Body of pancreas (tissue), 4 donors: ENCODE measurements at regions not wholly inside any gene's neighbourhood (a gene's known extent, or its start where the extent isn't known, plus 50 kb on each side); places are given as distances from the start of the nearest gene placed in this dataset.

Experiments
- ATAC-seq: fragments of 150-250 bp; one replicate; pipeline ENCODE4 v1.9.1; 2016
- DNase-seq, 4 donors: peaks; one replicate each; pipeline ENCODE4 v3.0.0-alpha.2; 2019
- H3K27ac ChIP-seq, 4 donors: fragments of 200-600 bp; sonication (generic); 1 replicate in 3 of 4; 2 replicates in 1 of 4; pipeline versions ENCODE4 v1.5.1 to v1.6.1; 2016 to 2019; ENCODE audit warnings: mild to moderate bottlenecking in 1 of 4, mixed read lengths in 1 of 4, moderate library complexity in 1 of 4
- H3K27me3 ChIP-seq, 2 donors: fragments of 200-600 bp; sonication (generic); one replicate each; pipeline ENCODE4 v1.6.0; 2016; ENCODE audit warnings: mild to moderate bottlenecking in 1 of 2
- H3K36me3 ChIP-seq, 2 donors: fragments of 200-600 bp; sonication (generic); replicated peaks in 1 of 2; 2 replicates each; pipeline ENCODE4 v1.5.1; 2016; ENCODE audit warnings: low read depth in 2 of 2; ENCODE audit not compliant: insufficient read depth in 1 of 2
- H3K4me1 ChIP-seq: fragments of 200-600 bp; sonication (generic); one replicate; pipeline ENCODE4 v1.6.0; 2016
- H3K4me3 ChIP-seq, 2 donors: fragments of 200-600 bp; sonication (generic); 1 replicate in 1 of 2; 2 replicates in 1 of 2; pipeline ENCODE4 v1.5.1; 2016 to 2019
- H3K9me3 ChIP-seq, 3 donors: fragments of 200-600 bp; sonication (generic); 1 replicate in 2 of 3; 2 replicates in 1 of 3; pipeline ENCODE4 v1.5.1; 2016
- POLR2A ChIP-seq, 3 donors: fragments of 450-650 bp; IDR thresholded peaks; one replicate each; pipeline ENCODE4 v1.6.1; 2016; ENCODE audit warnings: antibody characterized with exemption in 3 of 3, mild to moderate bottlenecking in 2 of 3
- WGBS, 2 donors: methylation state at CpG; one replicate each; pipeline ENCODE4 v1.1.5; 2017; 5-methylcytosine and 5-hydroxymethylcytosine counted together
- intact Hi-C: fragments of 100-400 bp; cut with DNase I; formaldehyde crosslinking; loops from one replicate; pipeline ENCODE4 v1.15.1; 2023
- TF ChIP-seq, protein P1 (sequence below), 7 experiments: fragments of 450-650 bp in 4 of 7; fragments of 200-600 bp in 3 of 7; sonication (generic) in 3 of 7; IDR thresholded peaks; one replicate each; pipeline ENCODE4 v1.5.1; 2016 to 2019; ENCODE audit warnings: antibody characterized with exemption in 7 of 7

DNA sequence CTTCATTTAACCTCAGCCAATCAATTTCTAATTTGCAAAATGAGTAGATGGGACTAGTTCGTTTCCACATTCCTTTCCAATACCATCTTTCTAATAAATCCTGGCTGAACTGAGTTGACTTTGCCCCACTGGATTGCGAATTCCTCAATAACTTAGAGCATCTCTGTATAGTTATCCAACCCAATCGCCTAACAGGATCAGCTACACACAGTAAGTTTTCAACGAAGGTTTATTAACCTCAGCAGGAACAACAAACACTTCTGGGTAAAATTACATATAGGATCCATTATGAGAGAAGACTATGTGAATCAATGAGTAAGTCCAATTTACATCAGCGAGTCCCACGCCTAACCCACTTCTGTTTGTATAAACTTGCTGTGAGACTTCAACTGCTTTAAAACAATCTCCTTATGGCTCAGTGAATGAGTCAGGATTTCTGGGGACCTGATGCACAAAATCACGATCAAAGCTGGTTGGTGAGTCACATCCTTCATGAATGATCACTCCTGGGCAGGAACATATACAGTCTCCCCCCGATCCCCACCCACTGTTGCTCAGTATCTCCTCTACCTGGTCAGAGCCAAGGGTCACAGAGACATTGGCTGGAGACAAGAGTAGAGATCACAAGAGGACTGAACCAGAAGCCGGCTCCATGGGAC, 142.8 kb downstream of the EDEM1 start:
- Histone ChIP-seq H3K9me3 (no peaks in the 10 kb centered on the region), H3K27me3 (no peaks in the 10 kb centered on the region), H3K36me3 (no peaks in the 10 kb centered on the region), H3K4me1 (peaks cover 18% of the 10 kb centered on the region), H3K4me3 (no peak overlapping the region), H3K27ac (no peak overlapping the region)
- ATAC-seq, result no peak
- TF ChIP-seq, protein P1, sequence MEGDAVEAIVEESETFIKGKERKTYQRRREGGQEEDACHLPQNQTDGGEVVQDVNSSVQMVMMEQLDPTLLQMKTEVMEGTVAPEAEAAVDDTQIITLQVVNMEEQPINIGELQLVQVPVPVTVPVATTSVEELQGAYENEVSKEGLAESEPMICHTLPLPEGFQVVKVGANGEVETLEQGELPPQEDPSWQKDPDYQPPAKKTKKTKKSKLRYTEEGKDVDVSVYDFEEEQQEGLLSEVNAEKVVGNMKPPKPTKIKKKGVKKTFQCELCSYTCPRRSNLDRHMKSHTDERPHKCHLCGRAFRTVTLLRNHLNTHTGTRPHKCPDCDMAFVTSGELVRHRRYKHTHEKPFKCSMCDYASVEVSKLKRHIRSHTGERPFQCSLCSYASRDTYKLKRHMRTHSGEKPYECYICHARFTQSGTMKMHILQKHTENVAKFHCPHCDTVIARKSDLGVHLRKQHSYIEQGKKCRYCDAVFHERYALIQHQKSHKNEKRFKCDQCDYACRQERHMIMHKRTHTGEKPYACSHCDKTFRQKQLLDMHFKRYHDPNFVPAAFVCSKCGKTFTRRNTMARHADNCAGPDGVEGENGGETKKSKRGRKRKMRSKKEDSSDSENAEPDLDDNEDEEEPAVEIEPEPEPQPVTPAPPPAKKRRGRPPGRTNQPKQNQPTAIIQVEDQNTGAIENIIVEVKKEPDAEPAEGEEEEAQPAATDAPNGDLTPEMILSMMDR (IDR thresholded peaks at IDR 0.05), result no peak
- no peak for TF ChIP-seq POLR2A (IDR thresholded peaks at IDR 0.05)
- intact Hi-C loops, result no loop called here
- DNase-seq, result no peak
- 78 to 81% methylated on average over 9 of the region's 9 CpGs for WGBS, 2 donors

DNA sequence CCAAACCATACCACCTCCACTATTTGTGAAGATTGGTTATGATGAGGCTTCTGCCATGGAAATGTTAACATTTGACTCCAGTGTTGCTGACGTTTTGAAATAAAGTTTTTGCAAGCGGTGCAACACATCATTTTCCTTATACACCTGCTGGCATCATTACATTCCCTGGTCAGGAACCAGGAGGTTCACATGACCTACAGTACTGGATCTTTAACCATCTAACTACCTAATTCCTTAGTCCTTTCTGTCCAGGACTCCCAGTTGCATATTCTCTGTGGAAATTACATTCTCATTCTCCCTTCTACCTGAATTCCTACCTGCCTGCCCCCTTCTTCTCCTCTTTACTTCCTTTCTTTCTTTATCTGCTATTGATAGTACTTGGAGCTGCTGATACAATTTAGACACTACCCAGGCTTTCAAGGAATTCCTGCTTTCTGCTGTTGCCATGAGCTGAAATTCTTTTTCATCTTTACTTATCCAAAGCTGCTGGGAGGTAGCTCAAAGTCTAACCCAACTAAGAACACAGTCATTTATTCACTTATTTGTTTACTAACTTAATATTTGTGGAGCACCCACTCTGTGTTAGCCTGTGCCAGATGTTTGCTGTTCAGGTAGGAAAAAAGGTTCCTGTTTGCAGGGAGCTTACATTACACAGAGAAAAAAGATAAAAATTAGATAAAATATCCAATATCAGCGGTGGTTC, 144.2 kb downstream of the EDEM1 start:
- Histone ChIP-seq H3K27me3 (no peaks in the 10 kb centered on the region), H3K36me3 (no peaks in the 10 kb centered on the region), H3K4me1 (peaks cover 15% of the 10 kb centered on the region), H3K4me3 (no peak overlapping the region), H3K27ac (no peak overlapping the region), H3K9me3 (no peaks in the 10 kb centered on the region)
- intact Hi-C loops, result no loop called here
- TF ChIP-seq, protein P1 (IDR thresholded peaks at IDR 0.05), result no peak
- TF ChIP-seq POLR2A (IDR thresholded peaks at IDR 0.05), result no peak
- WGBS, 2 donors, result 10 to 31% methylated on average over 3 of the region's 3 CpGs
- no peak for ATAC-seq
- no peak for DNase-seq

GRCh38 chr3:5332270-5332956, 144.9 kb downstream of the EDEM1 start:
- ATAC-seq (no peak), DNase-seq (no peak)
- H3K27ac ChIP-seq, result no peak overlapping the region
- peaks cover 15% of the 10 kb centered on the region for H3K4me1 ChIP-seq
- H3K4me3 ChIP-seq, result no peak overlapping the region
- H3K9me3 ChIP-seq, result no peaks in the 10 kb centered on the region
- no peaks in the 10 kb centered on the region for H3K36me3 ChIP-seq
- H3K27me3 ChIP-seq, result no peaks in the 10 kb centered on the region
- WGBS, 2 donors, result 27 to 32% methylated on average over 3 of the region's 3 CpGs
- intact Hi-C loops, result no loop called here
- TF ChIP-seq POLR2A (IDR thresholded peaks at IDR 0.05), result no peak
- TF ChIP-seq, protein P1 (IDR thresholded peaks at IDR 0.05), result no peak

GRCh38 chr3:5339967-5340535, 152.5 kb downstream of the EDEM1 start:
- Histone ChIP-seq H3K27ac (no peak overlapping the region), H3K36me3 (no peaks in the 10 kb centered on the region), H3K4me3 (no peak overlapping the region), H3K27me3 (no peaks in the 10 kb centered on the region), H3K9me3 (no peaks in the 10 kb centered on the region), H3K4me1 (no peaks in the 10 kb centered on the region)
- WGBS, 2 donors, result 59 to 80% methylated on average over 8 of the region's 8 CpGs
- TF ChIP-seq POLR2A (IDR thresholded peaks at IDR 0.05), result no peak
- TF ChIP-seq, protein P1 (IDR thresholded peaks at IDR 0.05), result no peak
- ATAC-seq (no peak), DNase-seq (peak in 3 of 4 donors; percentile 10 to 53 (median 30))
- intact Hi-C loops, result no loop called here
